NT2/D1 (cell line): ENCODE measurements at regions not wholly inside any gene's neighbourhood (a gene's known extent, or its start where the extent isn't known, plus 50 kb on each side); places are given as distances from the start of the nearest gene placed in this dataset.

Experiments
- DNase-seq: peaks from one replicate; pipeline ENCODE4 v3.0.0-alpha.2; 2011; ENCODE audit warnings: low read depth, low spot score
- H3K27me3 ChIP-seq: 2 replicates; pipeline ENCODE4 v1.6.0; 2011; ENCODE audit warnings: mild to moderate bottlenecking; ENCODE audit not compliant: insufficient read length, insufficient read depth
- H3K36me3 ChIP-seq: 2 replicates; pipeline ENCODE4 v1.6.1; 2011; ENCODE audit warnings: mild to moderate bottlenecking, low read length, mixed read lengths; ENCODE audit not compliant: insufficient read depth, insufficient read length
- H3K4me1 ChIP-seq: 2 replicates; pipeline ENCODE4 v1.5.1; 2011; ENCODE audit not compliant: insufficient read depth, insufficient read length
- H3K4me3 ChIP-seq: 2 replicates; pipeline ENCODE4 v1.5.1; 2011; ENCODE audit warnings: low read depth; ENCODE audit not compliant: insufficient read length
- H3K9ac ChIP-seq: 2 replicates; pipeline ENCODE4 v1.6.0; 2011; ENCODE audit warnings: low read depth; ENCODE audit not compliant: insufficient read length
- H3K9me3 ChIP-seq: 2 replicates; pipeline ENCODE4 v1.5.1; 2011; ENCODE audit warnings: mild to moderate bottlenecking, low read length; ENCODE audit not compliant: insufficient read depth
- SUZ12 ChIP-seq: IDR thresholded peaks from 2 replicates; pipeline ENCODE4 v1.6.1; 2011; ENCODE audit not compliant: insufficient read length, insufficient read depth; ENCODE audit errors: extremely low read depth
- YY1 ChIP-seq: IDR thresholded peaks from 2 replicates; pipeline ENCODE4 v1.6.1; 2011; ENCODE audit not compliant: insufficient read length, insufficient read depth
- ZNF274 ChIP-seq: IDR thresholded peaks from 2 replicates; pipeline ENCODE4 v1.6.1; 2011; ENCODE audit warnings: mild to moderate bottlenecking, low read depth, low read length

DNA sequence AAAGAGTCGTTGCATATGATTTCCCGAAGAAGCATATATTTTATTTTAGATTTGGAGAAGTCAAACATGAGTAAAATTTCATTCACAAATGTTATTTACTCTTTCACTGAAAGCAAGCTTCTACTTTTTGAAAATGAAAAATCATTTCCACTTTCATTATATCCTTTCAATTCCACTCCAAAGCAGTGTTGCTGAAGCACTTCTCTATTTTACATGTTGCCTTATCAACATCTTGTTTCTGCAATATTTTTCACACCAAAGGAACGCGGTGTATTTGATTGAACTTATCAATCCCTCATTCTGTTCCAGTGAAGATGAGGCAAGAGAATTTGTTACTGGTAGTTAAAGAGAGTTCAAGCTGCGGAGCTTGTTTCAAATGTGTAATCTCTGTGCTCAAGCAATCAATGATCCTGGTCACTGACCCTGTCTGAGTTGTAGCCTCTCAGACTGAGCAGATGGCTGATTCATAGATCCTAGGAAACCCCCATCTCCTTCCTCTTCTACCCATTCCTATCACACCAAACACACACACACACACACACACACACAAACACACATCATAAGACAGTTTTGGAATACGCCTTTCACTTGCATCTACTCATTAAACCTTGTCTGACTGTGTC is 236.2 kb upstream of the FLRT2 start:
- Histone ChIP-seq H3K4me1 (no peaks in the 10 kb centered on the region), H3K4me3 (no peak overlapping the region), H3K9me3 (no peaks in the 10 kb centered on the region), H3K27me3 (no peaks in the 10 kb centered on the region), H3K9ac (no peak overlapping the region), H3K36me3 (no peaks in the 10 kb centered on the region)
- TF ChIP-seq ZNF274 (no peak), SUZ12 (no peak), YY1 (no peak)
- DNase-seq, result no peak

DNA sequence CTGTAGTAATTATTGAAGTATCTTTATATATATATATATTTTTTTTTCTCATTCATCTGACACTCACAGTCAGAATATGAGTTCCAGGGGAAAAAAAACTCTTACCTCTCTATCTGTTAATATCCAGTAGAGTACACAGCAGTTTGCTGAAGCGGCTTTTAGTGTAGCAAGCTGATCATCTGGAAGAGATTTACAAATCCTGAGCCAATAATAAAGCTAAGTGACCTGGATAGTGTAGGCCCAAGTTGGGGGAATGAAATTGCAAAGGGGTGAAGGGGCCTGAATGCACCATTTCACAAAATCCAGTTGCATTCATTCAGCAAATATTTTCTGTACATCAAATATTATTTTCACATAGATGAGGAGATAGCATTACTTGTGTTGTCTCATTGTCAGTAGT is 234.6 kb upstream of the FLRT2 start:
- DNase-seq, result no peak
- no peaks in the 10 kb centered on the region for H3K4me1 ChIP-seq
- H3K9ac ChIP-seq, result no peak overlapping the region
- no peaks in the 10 kb centered on the region for H3K36me3 ChIP-seq
- H3K9me3 ChIP-seq, result no peaks in the 10 kb centered on the region
- no peaks in the 10 kb centered on the region for H3K27me3 ChIP-seq
- H3K4me3 ChIP-seq, result no peak overlapping the region
- TF ChIP-seq ZNF274 (no peak), YY1 (no peak), SUZ12 (no peak)

- Histone ChIP-seq H3K36me3 (no peaks in the 10 kb centered on the region), H3K4me1 (no peaks in the 10 kb centered on the region), H3K4me3 (no peak overlapping the region), H3K9ac (no peak overlapping the region), H3K27me3 (no peaks in the 10 kb centered on the region), H3K9me3 (no peaks in the 10 kb centered on the region)
- no peak for TF ChIP-seq YY1
- TF ChIP-seq ZNF274, result no peak
- no peak for TF ChIP-seq SUZ12
- DNase-seq, result no peak
Observed at GRCh38 chr14:85296456-85297210, 233.3 kb upstream of the FLRT2 start.

- H3K36me3 ChIP-seq, result no peaks in the 10 kb centered on the region
- TF ChIP-seq ZNF274 (no peak), SUZ12 (no peak), YY1 (no peak)
- H3K9ac ChIP-seq, result no peak overlapping the region
- no peaks in the 10 kb centered on the region for H3K27me3 ChIP-seq
- H3K4me3 ChIP-seq, result no peak overlapping the region
- no peaks in the 10 kb centered on the region for H3K4me1 ChIP-seq
- no peaks in the 10 kb centered on the region for H3K9me3 ChIP-seq
- no peak for DNase-seq
Observed at GRCh38 chr14:85300107-85300506, 229.8 kb upstream of the FLRT2 start.

DNA sequence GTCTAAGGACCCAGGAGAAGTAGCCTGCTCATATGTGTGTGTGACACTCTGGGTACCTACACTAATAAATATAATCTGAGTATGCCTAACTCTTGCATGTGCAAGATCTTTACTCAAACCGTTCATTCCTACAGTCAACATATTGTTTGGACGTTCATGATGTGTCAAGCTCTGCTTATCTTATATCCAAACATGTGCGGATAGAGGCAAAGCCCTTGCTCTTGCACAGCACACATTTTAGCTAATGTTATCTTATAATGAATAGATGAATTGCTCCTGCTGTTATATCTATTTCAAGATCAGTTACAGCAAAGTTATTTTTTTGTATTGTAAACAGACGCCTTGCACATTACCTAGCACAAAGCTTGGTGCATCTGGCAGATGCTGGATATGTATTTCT is 228.4 kb upstream of the FLRT2 start:
- no peak for DNase-seq
- TF ChIP-seq SUZ12 (no peak), ZNF274 (no peak), YY1 (no peak)
- no peaks in the 10 kb centered on the region for H3K4me1 ChIP-seq
- no peaks in the 10 kb centered on the region for H3K27me3 ChIP-seq
- no peaks in the 10 kb centered on the region for H3K9me3 ChIP-seq
- H3K4me3 ChIP-seq, result no peak overlapping the region
- no peaks in the 10 kb centered on the region for H3K36me3 ChIP-seq
- H3K9ac ChIP-seq, result no peak overlapping the region

GRCh38 chr14:85306024-85306423 is 223.9 kb upstream of the FLRT2 start:
- H3K9me3 ChIP-seq, result no peaks in the 10 kb centered on the region
- H3K27me3 ChIP-seq, result no peaks in the 10 kb centered on the region
- H3K4me3 ChIP-seq, result no peak overlapping the region
- no peak overlapping the region for H3K9ac ChIP-seq
- no peaks in the 10 kb centered on the region for H3K4me1 ChIP-seq
- TF ChIP-seq YY1, result no peak
- no peak for TF ChIP-seq ZNF274
- TF ChIP-seq SUZ12, result no peak
- no peak for DNase-seq
- H3K36me3 ChIP-seq, result no peaks in the 10 kb centered on the region

DNA sequence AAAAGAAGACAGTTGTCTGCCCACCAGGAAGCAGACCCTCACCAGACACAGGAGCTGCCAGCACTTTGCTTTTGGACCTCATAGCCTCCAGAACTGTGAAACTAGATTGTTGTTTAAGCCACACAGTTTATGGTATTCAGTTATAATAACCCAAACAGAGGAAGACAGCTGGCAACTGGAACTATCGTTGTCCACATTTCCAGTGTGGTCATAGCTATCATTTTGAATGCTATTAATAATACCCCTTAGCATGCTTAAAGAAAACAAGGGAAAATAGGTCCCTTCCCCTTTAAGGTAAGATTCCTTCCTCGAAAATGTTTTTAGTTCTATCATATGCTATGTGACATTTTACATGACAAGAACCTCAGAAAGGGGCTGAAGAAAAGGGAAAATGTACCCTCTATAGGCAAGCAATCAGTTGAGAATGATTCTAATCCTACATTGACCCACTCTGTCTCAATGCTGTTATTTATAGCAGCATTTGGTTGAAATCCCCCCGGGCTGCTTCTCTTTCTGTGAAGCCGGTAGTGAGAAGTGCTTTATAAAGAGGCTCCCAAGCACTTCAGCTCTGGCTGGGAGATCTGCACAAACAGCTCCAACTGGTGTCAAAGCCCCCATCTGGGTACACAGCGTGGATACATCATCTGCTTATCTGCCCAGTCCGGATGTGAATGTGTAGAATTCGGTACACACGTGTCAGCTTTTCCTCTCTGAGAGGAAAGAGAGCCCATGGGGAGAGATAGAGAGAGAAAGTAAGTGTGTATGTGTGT is 221.2 kb upstream of the FLRT2 start:
- DNase-seq, result no peak
- Histone ChIP-seq H3K4me1 (no peaks in the 10 kb centered on the region), H3K9me3 (no peaks in the 10 kb centered on the region), H3K36me3 (no peaks in the 10 kb centered on the region), H3K9ac (no peak overlapping the region), H3K27me3 (no peaks in the 10 kb centered on the region), H3K4me3 (no peak overlapping the region)
- TF ChIP-seq SUZ12 (no peak), YY1 (no peak), ZNF274 (no peak)
